ENCODE measurements at regions not wholly inside any gene's neighbourhood (a gene's known extent, or its start where the extent isn't known, plus 50 kb on each side); places are given as distances from the start of the nearest gene placed in this dataset.
"Not testable (repeated sequence)": the region's sequence is repeated elsewhere in the genome, so short reads cannot be mapped to it uniquely, and the experiment has no call there.

DNA sequence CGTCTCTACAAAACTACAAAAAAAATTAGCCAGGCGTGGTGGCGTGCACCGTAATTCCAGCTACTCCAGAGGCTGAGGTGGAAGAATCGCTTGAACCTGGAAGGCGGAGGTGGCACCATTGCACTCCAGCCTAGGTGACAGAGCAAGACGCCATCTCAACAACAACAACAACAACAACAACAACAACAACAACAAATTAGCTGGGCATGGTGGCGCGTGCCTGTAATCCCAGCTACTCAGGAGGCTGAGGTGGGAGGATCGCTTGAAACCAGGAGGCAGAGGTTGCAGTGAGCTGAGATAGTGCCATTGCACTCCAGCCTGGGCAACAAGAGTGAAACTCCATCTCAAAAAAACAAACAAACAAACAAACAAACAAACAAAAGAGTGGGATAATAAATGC is 219.9 kb upstream of the SGK1 start:
- DNase-seq (ENCODE audit: low read depth in 3 of 3, low spot score in 2 of 3), result not testable (repeated sequence)

DNA sequence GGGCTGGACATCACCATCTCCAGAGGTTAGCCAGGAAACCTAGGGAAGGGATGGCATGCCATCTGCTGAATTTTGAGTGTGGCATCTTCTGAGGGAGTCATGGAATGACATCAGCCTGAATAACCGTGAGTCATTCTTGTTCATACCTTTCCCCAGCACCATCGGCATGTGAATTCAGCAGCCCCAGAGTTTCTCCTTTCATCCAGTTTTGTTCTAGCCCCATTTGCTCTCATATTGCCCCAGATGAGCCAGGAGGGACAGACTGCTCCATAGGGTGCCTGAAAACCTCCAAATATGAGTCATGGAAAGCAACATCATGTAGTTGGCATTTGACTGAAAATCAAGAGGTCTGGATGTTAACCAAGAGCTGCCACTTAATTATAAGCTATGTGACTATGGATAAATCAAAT is 219.2 kb upstream of the SGK1 start:
- DNase-seq (ENCODE audit: low read depth in 3 of 3, low spot score in 2 of 3), result no peak

DNA sequence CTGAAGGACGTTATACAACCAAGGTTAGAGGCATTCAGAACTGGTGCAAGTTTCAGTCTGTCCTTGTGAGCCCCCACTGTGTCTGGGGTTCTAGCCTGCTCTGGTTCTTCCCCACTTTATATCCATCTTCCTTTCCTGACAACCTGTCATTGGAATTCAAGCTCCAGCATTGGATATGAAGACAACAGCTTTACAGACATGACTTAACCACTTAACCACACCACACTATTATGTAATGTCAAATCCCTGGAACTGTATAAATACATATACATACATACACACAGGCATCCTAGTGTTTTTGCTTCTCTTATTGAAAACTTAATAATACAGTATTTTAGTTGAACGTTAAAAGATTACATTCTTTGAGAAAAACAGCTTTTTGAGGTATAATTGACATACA is 217.9 kb upstream of the SGK1 start:
- no peak for DNase-seq (ENCODE audit: low read depth in 3 of 3, low spot score in 2 of 3)

DNA sequence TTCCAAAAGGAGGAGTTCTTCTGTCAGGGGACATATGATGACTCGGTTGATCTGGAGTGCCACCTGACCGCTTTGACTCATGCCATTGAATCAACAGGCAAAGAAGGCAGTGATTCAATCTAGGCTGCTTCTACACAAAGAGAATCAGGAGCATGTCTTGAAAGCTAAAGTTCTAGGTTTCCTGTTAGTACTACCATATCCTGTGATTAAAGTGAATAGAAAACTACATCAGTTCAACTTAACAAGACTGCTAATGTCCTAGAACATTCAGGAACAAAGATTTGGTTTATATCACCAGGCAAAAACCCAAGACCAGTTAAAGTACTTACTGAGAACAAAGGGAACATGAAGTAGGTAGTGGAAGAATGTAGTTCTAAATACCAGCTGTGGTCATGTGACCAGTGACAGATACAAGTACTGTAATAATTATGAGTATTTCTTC is 216.8 kb upstream of the SGK1 start:
- no peak for DNase-seq (ENCODE audit: low read depth in 3 of 3, low spot score in 2 of 3)

DNA sequence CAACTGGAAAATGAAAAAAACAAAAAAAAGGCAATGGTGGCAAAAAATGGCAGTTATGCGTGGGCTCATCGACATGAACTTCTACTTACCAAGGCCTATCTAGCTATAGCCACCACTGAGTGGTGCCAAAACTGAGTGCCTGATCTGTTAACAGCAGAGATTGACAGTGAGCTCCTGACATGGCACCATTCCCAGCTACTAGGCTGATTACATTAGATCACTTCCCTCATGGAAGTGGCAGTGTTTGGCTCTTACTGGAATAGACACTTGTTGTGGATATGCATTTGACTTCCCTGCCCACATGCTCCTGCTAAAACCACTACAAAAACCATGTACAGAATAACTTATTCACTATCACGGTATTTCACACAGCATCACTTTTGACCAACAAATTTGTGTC is 216.1 kb upstream of the SGK1 start:
- no peak for DNase-seq (ENCODE audit: low read depth in 3 of 3, low spot score in 2 of 3)

DNA sequence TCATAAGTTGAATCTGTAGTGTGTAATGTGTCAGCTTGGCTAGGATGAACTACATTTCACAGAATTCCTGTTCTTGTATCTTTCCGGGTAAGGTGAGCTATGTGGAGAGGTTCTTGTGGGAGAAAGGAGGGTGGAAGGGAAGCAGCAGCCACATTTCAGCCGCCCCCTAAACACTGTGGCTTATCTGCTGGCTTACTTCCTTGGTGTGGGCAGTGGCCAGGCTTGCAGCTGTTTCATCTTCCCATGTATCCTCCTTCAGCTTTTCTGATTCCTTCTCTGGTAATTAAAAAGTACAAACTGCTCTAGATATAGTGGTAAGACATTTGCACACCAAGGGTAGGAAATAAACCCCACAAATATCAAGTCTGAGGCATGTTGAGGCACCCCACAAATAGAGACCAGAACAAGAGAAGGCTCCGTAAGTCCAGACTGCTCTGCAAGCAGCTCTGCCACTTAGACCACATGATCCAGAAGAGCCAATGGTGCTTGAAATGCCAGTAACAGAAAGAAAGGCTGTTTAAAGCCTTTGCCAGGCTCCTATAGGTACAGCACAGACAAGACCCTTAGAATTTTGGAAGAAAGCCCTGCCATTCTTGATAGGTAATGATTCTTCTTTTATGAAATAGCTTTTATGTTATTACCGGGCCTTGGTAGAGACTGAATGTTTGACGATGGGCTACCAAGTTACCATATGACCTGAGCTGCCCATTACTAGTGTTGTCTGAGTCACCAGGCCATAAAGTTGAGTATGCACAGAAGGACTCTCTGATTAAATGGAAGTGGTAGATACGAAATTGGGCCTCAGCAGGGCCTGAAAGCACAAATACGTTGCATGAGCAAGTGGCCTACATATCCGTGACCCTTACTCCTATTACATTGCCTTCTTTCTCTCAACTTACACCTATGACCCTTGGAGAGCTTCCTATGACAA is 215.0 kb upstream of the SGK1 start:
- DNase-seq (ENCODE audit: low read depth in 3 of 3, low spot score in 2 of 3), result no peak

DNA sequence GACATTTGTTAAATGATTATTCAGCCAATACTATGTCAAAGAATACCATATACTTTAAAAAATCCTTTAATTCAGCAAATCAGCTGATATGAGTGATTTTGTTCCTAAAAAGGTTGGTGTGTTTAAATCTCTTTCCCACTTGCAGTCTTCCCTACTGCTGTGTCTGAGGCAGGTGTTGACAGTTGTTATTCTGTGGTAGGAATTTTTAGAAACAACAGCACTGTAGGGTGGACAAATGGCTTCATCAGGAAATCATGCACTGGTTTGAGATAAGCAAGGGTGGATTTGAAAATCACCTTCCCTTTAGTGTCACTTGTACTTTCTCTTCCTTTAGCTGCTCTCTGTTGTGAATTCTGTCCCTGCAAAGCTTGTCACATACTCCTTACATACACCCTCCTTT is 213.7 kb upstream of the SGK1 start:
- no peak for DNase-seq (ENCODE audit: low read depth in 3 of 3, low spot score in 2 of 3)

DNA sequence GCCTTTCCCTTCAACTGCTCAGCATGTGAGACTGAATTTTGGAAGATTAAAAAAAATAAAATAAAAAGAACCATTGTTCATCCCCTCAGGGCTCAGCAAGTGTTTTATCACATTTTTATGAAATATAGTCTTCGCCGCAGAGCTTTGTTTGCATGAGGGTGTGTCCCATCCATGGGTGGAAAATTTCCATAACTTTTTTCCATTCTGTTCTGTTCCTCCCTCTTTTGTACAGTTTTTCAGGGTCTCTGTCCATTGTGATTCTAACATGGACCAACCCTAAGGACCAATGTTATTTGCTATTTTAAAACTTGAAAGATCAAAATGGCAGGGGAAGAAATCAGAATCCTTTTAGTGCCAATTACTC is 213.3 kb upstream of the SGK1 start:
- no peak for DNase-seq (ENCODE audit: low read depth in 3 of 3, low spot score in 2 of 3)

DNA sequence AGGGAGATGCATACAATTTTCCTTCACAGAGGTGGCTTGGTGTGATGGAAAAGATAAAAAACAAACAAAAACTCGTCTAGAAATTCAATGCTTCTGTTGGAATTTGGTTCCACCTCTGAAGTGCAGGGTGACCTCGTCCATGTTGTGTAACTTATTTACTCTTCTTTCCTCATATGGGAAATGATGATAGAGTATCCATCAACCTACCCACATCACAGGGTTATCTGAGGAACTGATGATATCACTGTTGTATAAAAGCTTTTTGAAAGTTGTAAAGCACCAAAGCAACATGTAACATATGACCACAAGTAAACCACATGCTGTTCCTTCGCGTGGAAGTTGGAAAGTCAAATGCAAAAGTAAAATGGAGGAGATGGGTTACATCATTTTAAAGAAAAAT is 212.0 kb upstream of the SGK1 start:
- DNase-seq (ENCODE audit: low read depth in 3 of 3, low spot score in 2 of 3), result no peak

DNA sequence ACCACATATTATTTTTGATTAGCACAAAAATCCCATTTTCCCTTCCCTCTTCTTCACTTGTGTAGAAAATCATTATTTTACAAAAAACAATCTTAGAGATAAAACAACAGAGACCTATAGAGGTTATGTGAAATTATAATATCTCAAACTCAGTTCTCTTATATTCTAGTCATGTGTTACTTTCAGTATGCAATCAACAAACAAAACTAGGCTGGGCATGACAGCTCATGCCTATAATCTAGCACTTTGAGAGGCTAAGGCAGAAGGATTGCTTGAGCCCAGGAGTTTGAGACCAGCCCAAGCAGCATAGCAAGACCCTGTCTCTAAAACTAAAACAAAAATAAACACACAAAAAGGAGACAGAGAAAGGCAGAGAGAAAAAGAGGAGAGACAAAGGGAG is 211.4 kb upstream of the SGK1 start:
- DNase-seq (ENCODE audit: low read depth in 3 of 3, low spot score in 2 of 3), result no peak

DNA sequence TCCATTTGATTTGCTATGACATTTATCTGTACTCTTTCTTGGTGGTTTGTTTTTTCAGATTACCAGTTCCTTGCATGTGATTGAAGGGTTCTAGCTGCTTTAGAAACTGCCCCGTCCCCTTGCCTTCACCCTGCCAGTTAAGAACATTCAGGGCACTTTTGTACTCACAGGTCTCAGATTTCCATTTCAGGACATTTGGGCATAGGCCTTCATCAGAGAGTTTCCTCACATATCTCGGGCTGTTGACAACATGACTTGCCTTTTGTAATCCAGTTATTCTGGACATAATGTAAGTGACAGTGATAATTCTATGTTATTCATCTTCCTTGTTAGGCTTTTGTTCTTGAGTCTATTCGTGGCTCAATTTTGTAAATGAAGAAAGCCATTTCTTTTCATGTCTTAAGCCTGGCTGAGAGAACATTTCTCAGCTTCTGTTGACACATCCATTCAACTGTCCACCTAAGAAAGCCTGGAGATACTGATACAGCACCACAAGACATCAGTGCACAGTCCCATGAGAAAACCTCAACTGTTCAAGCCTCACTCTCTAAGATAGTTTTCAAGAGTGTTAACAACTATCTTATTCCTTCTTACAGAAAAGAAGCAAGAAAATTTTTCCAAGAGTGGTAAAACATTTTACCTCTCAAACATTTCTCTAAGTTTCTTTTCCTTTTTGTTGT is 209.3 kb upstream of the SGK1 start:
- no peak for DNase-seq (ENCODE audit: low read depth in 3 of 3, low spot score in 2 of 3)

DNA sequence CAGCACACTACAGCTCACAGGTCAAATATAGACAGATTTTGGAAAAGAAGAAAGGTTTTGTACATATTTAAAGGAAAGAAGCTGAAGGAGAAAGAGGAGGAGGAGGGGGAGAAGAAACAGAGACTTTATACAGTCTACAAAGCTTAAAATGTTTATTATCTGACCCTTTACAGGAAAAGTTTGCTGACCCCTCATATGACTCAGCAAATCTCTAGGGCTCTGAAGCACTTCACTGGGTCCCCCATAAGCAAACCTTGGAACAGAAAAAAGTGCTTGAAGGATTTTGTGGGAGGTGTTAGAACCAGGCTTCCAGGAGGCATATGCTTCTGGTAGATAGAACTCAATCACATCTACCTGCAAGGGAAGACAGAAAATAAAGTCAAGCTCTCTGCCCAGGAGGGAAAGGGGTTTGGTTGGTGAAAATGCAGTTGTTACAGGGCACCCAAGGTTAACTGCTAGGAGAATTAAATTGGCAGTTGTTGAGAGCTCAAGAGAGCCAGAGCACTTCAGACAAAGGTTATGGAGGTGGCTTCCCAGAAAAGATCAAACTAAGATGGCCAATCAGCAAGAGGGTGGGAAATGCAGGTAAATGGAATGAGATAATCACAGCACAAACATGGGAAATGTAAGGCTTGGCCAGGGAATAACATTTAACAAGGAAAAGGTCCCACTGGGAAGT is 207.4 kb upstream of the SGK1 start:
- DNase-seq (ENCODE audit: low read depth in 3 of 3, low spot score in 2 of 3), result no peak

DNA sequence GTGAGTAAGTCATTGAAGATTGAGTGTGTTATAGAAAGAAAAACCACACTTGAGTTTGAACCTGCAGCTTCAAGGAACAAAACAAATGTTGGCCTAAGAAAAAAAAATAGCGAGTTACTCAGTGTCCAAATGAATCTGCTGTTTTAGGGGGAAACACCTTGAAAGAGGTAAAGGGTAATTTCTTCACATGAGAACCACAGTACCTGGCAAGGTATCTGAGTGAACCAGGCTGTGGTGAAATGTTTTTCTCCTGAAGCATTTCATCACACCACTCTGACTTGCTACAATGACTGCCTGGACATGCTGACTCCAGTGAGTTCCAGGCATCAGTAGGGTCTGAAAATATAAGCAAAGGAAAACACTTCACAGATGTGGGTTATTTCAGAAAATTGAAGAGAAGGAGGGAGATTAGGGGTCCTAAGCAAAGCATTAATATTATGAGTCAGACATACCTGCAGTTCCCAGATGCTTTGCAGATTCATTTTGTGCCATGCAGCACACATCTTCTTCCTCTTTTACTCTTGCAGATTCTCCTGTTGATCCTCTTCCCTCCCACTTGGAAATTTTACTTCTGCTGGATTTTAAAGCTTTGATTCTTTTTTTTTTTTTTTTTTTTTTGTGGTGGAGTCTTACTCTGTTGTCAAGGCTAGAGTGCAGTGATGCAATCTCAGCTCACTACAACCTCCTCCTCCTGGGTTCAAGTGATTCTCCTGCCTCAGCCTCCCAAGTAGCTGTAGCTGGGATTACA is 206.2 kb upstream of the SGK1 start:
- DNase-seq (ENCODE audit: low read depth in 3 of 3, low spot score in 2 of 3), result no peak

DNA sequence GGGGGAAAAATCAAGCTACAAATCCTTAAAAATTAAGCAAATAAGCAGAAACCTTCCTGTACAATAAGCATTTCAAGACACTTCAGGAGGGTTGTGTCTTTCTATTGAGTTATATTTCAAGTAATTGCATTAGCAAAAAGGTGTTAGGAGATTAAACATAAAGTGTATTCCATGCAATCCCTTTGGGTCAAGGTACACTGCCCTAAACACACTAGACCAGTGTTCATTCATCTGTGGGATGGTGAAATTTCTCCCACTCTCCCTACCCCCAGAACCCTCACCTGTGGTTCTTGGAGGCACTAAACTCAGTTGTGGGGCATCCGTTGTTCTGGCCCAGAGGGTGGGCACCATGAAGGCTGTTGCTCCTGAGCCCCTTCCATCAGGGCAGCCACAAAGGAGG is 205.1 kb upstream of the SGK1 start:
- no peak for DNase-seq (ENCODE audit: low read depth in 3 of 3, low spot score in 2 of 3)

DNA sequence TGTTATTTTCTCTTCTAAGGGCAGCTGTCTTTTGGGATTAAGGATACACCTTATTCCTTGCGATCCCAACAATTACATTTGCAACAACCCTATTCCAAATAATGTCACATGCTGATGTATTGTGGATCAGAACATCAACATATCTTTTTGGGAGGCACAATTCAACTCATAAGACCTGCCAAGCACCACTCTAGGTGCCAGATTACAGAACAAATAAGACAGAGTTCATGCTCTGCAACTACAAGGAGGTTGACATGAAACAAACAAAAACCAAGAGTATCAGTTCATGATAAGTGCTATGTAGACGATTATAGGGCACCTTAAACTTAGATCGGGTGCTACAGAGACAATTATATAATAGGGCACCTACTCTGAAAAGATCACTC is 203.2 kb upstream of the SGK1 start:
- DNase-seq (ENCODE audit: low read depth in 3 of 3, low spot score in 2 of 3), result no peak

DNA sequence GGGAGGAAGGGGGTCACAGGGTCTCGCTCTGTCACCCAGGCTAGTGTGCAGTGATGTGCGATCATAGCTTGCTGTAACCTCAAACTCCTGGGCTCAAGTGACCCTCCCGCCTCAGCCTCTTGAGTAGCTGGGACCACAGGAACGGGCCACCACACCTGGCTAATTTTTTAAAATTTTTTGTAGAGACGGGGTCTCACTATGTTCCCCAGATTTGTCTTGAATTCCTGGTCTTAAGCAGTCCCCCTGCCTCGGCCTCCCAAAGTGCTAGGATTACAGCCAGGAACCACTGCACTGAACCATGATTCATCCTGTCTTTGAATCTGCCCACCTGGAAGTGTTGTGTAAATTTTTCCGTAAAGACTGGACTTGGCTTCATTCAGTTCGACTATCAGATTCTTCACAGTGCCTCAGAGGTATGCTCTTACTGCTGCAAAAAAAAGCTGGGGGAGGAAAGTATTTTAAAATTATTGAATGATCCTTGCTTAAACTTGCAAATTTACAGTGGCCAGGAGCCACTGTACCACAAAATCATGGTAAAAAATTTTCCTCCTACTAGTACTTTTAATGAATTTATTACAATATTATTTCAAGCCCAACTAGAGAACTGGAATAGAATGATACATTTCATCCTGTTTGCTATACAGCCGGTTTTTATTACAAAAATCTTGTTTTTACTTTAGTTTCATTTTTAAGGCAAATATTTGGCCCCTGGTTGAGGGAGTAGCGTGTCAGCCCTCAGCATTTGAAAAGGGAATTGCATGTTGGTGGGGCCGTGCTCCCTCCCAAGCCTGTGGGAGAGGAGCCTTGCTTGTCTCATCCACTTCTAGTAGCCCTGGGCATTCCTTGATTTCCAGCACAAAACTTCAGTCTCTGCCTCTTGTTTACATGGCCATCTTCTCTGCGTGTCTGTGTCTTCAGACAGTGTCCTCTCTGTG is 202.5 kb upstream of the SGK1 start:
- DNase-seq (ENCODE audit: low read depth in 3 of 3, low spot score in 2 of 3), result no peak

DNA sequence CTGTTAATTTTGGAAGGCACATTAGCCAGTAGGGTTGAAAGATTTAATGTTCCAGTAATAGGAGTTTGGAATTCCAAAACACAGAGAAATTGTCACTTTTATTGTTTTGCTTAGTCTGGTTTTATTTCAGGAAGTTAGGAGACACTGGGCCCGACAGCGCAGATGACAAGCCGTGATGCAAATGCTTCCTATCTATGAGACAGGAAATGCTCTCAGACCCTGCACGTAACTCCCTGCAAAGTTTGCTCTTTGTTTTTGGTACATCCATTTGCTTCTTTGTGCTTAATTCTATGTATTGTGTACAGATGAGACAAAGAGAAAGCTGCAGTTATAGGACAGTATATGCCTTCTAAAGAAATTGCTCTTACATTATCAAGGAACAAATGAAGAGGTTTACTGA is 201.6 kb upstream of the SGK1 start:
- no peak for DNase-seq (ENCODE audit: low read depth in 3 of 3, low spot score in 2 of 3)

DNA sequence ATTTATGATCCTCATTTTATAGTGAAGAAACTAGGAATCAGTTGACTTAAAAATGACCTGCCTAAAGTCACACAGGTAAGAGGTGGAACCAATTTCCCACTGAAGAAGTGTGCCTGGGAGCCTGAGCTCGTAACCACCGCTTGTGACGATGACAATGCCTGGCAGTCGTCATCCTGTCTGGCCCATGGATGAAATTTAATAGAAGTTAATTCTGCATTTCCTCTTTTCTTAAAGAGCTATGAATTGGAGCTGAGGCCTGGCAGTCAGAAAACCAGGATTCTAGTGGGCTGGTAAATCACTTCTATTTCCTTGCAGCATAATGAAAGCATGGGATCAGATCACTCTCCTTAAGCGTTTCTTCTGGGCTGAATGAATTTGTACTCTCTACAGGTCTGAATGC is 200.0 kb upstream of the SGK1 start:
- no peak for DNase-seq (ENCODE audit: low read depth in 3 of 3, low spot score in 2 of 3)

DNA sequence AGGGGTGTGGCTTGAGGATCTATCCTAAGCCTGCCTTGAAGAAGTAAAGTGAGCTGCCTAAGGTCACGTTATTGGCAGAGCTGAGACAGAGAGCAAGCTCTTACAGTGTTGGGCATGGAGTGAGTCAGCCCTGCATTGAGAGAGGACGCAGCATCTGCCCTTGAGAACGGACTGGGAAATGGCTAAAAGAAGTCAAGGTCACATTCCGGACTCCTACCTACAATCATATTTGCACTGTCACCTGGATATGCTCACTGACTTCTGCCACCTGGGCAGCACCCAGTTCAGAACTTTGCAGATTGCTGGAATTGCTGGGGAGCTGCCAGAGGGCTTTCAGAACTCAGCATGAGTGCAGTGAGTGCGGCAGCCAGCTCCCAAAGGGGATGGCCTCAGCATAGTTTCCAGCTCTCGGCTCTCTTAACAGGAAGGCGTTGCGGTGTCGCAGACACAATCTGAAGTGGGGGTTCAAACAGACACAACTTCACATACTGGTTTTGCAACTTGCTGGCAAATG is 199.3 kb upstream of the SGK1 start:
- DNase-seq (ENCODE audit: low read depth in 3 of 3, low spot score in 2 of 3), result no peak

DNA sequence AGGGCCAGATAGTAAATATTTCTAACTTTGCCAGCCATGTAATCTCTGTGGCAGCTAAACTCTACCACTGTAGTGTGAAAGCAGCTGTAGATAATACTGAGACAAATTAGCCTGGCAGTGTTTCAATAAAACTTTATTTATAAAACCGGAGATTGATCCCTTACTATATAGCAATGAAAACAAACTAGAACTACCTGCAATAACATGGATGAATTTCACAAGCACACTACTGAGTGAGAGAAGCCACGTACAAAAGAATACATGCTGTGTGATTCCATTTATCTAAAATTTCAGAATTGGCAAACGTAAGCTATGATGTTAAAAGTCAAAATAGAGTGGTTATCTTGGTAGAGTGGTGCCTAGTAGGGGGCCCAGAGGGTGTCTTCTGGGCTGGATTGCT is 198.7 kb upstream of the SGK1 start:
- DNase-seq (ENCODE audit: low read depth in 3 of 3, low spot score in 2 of 3), result no peak
